WTC11 (cell line): ENCODE measurements at regions not wholly inside any gene's neighbourhood (a gene's known extent, or its start where the extent isn't known, plus 50 kb on each side); places are given as distances from the start of the nearest gene placed in this dataset.
"Not testable (repeated sequence)": the region's sequence is repeated elsewhere in the genome, so short reads cannot be mapped to it uniquely, and the experiment has no call there.

ENCODE experiments used
- ATF2 ChIP-seq: sonication (generic); formaldehyde crosslinking; IDR thresholded peaks from 2 replicates; pipeline ENCODE4 v1.8.1; 2022; ENCODE audit warnings: low read depth, missing genetic modification reagents, borderline replicate concordance
- ATF3 ChIP-seq: sonication (generic); formaldehyde crosslinking; conservative IDR thresholded peaks from 2 replicates; pipeline ENCODE4 v1.8.1; 2022; ENCODE audit warnings: mild to moderate bottlenecking, missing genetic modification reagents
- CTCF ChIP-seq: fragments of 200-600 bp; IDR thresholded peaks from 2 replicates; pipeline ENCODE4 v1.8.0; 2022; ENCODE audit warnings: antibody characterized with exemption
- E2F4 ChIP-seq: sonication (generic); formaldehyde crosslinking; IDR thresholded peaks from 2 replicates; pipeline ENCODE4 v1.8.1; 2022; ENCODE audit warnings: low read depth, mild to moderate bottlenecking, moderate library complexity, missing genetic modification reagents, borderline replicate concordance
- FOXP1 ChIP-seq: sonication (generic); formaldehyde crosslinking; IDR thresholded peaks from 2 replicates; pipeline ENCODE4 v1.8.0; 2022; ENCODE audit warnings: missing genetic modification reagents, mild to moderate bottlenecking, moderate library complexity, borderline replicate concordance
- HMGA2 ChIP-seq: fragments of 250-450 bp; sonication (Bioruptor Pico); IDR thresholded peaks from 2 replicates; pipeline ENCODE4 v1.4.0; 2021; ENCODE audit warnings: mild to moderate bottlenecking, moderate library complexity
- SOX15 ChIP-seq: fragments of 250-450 bp; sonication (Bioruptor Pico); IDR thresholded peaks from 2 replicates; pipeline ENCODE4 v1.9.0; 2021; ENCODE audit warnings: mild to moderate bottlenecking
- SP1 ChIP-seq: sonication (generic); formaldehyde crosslinking; conservative IDR thresholded peaks from 2 replicates; pipeline ENCODE4 v1.8.1; 2022; ENCODE audit warnings: missing genetic modification reagents
- ZMAT4 ChIP-seq: fragments of 250-450 bp; sonication (Bioruptor Pico); IDR thresholded peaks from 2 replicates; pipeline ENCODE4 v1.9.0; 2021; ENCODE audit warnings: mild to moderate bottlenecking

GRCh38 chr15:20637499-20637898 lies 95.9 kb upstream of the GOLGA6L6 start:
- not testable (repeated sequence) for TF ChIP-seq ZMAT4 (CRISPR knock-in tag); SP1 (CRISPR knock-in tag); HMGA2 (CRISPR knock-in tag); CTCF; ATF2 (CRISPR knock-in tag); FOXP1; SOX15 (CRISPR knock-in tag); E2F4 (CRISPR knock-in tag); ATF3 (CRISPR knock-in tag)
